Lower leg skin (tissue), 4 donors: ENCODE measurements at regions not wholly inside any gene's neighbourhood (a gene's known extent, or its start where the extent isn't known, plus 50 kb on each side); places are given as distances from the start of the nearest gene placed in this dataset.

Experiments used
- DNase-seq, 2 donors: peaks; one replicate each; pipeline ENCODE4 v3.0.0-alpha.2; 2019; ENCODE audit warnings: low spot score in 2 of 2
- H3K4me3 ChIP-seq: fragments of 200-600 bp; sonication (generic); 2 replicates; pipeline ENCODE4 v1.5.1; 2017; ENCODE audit warnings: mild to moderate bottlenecking, low read depth; ENCODE audit not compliant: poor library complexity, severe bottlenecking
- CTCF ChIP-seq, 3 donors: fragments of 450-650 bp; IDR thresholded peaks; one replicate each; pipeline ENCODE4 v1.5.1; 2016; ENCODE audit warnings: antibody characterized with exemption in 3 of 3, mild to moderate bottlenecking in 3 of 3, moderate library complexity in 2 of 3
- POLR2A ChIP-seq, 2 donors: fragments of 450-650 bp; IDR thresholded peaks; one replicate each; pipeline ENCODE4 v1.6.1; 2016 to 2017; ENCODE audit warnings: antibody characterized with exemption in 2 of 2, mild to moderate bottlenecking in 1 of 2, moderate library complexity in 1 of 2
- WGBS, 2 donors: methylation state at CpG; one replicate each; pipeline ENCODE4 v1.1.5; 2018; 5-methylcytosine and 5-hydroxymethylcytosine counted together
- intact Hi-C: fragments of 100-400 bp; cut with DNase I; formaldehyde crosslinking; loops from one replicate; pipeline ENCODE4 v1.15.0; 2023; ENCODE audit warnings: low total_unique reads

- no peak for DNase-seq
- TF ChIP-seq POLR2A (IDR thresholded peaks at IDR 0.05) (no peak), CTCF (IDR thresholded peaks at IDR 0.05) (no peak)
- no peak overlapping the region for H3K4me3 ChIP-seq
- intact Hi-C loops, result no loop called here
- 42 to 53% methylated on average over 1 of the region's 1 CpG for WGBS, 2 donors
Observed at GRCh38 chr10:2627969-2628368, 439.4 kb upstream of the PFKP start.

- no peak for TF ChIP-seq POLR2A (IDR thresholded peaks at IDR 0.05)
- TF ChIP-seq CTCF (IDR thresholded peaks at IDR 0.05), result no peak
- DNase-seq, result no peak
- H3K4me3 ChIP-seq, result no peak overlapping the region
- intact Hi-C loops, result no loop called here
- 89 to 90% methylated on average over 10 of the region's 10 CpGs for WGBS, 2 donors
Observed at GRCh38 chr10:2625094-2625493, 442.3 kb upstream of the PFKP start.

GRCh38 chr10:2623675-2624274 is 443.6 kb upstream of the PFKP start:
- no peak for DNase-seq
- H3K4me3 ChIP-seq, result no peak overlapping the region
- TF ChIP-seq CTCF (IDR thresholded peaks at IDR 0.05), result no peak
- TF ChIP-seq POLR2A (IDR thresholded peaks at IDR 0.05), result no peak
- intact Hi-C loops, result no loop called here
- 87 to 89% methylated on average over 12 of the region's 12 CpGs for WGBS, 2 donors

GRCh38 chr10:2620827-2621521 is 446.4 kb upstream of the PFKP start:
- WGBS, 2 donors, result 66 to 71% methylated on average over 5 of the region's 5 CpGs
- TF ChIP-seq CTCF (IDR thresholded peaks at IDR 0.05), result no peak
- TF ChIP-seq POLR2A (IDR thresholded peaks at IDR 0.05), result no peak
- intact Hi-C loops, result no loop called here
- DNase-seq, result no peak
- H3K4me3 ChIP-seq, result no peak overlapping the region

- TF ChIP-seq CTCF (IDR thresholded peaks at IDR 0.05) (no peak), POLR2A (IDR thresholded peaks at IDR 0.05) (no peak)
- WGBS, 2 donors, result 24 to 35% methylated on average over 4 of the region's 4 CpGs
- DNase-seq, result no peak
- intact Hi-C loops, result no loop called here
- H3K4me3 ChIP-seq, result no peak overlapping the region
Observed at GRCh38 chr10:2619916-2620315, 447.4 kb upstream of the PFKP start.

GRCh38 chr10:2619472-2619871 is 447.9 kb upstream of the PFKP start:
- no peak for DNase-seq
- H3K4me3 ChIP-seq, result no peak overlapping the region
- 42 to 46% methylated on average over 4 of the region's 4 CpGs for WGBS, 2 donors
- no peak for TF ChIP-seq POLR2A (IDR thresholded peaks at IDR 0.05)
- intact Hi-C loops, result no loop called here
